Spleen (tissue), 11 donors: ENCODE measurements at regions not wholly inside any gene's neighbourhood (a gene's known extent, or its start where the extent isn't known, plus 50 kb on each side); places are given as distances from the start of the nearest gene placed in this dataset.

Experiments
- DNase-seq: peaks from one replicate; pipeline ENCODE4 v3.0.0-alpha.2; 2020
- H3K27ac ChIP-seq, 8 donors: fragments of 200-600 bp; sonication (generic) in 7 of 8; 1 replicate in 4 of 8; 2 replicates in 4 of 8; pipeline versions ENCODE4 v1.5.0 to v1.8.0; 2016 to 2021; ENCODE audit warnings: inconsistent platforms in 4 of 8, mild to moderate bottlenecking in 4 of 8, moderate library complexity in 1 of 8
- H3K27me3 ChIP-seq, 7 donors: fragments of 200-600 bp; sonication (generic) in 6 of 7; replicated peaks in 1 of 7; 1 replicate in 4 of 7; 2 replicates in 3 of 7; pipeline versions ENCODE4 v1.5.0 to v1.8.0; 2016 to 2021; ENCODE audit warnings: inconsistent platforms in 3 of 7, mild to moderate bottlenecking in 1 of 7
- H3K36me3 ChIP-seq, 6 donors: fragments of 200-600 bp; sonication (generic) in 5 of 6; 1 replicate in 4 of 6; 2 replicates in 2 of 6; pipeline versions ENCODE4 v1.5.0 to v1.8.0; 2016 to 2021; ENCODE audit warnings: inconsistent platforms in 2 of 6
- H3K4me1 ChIP-seq, 6 donors: fragments of 200-600 bp; sonication (generic) in 5 of 6; 1 replicate in 3 of 6; 2 replicates in 3 of 6; pipeline versions ENCODE4 v1.5.0 to v1.8.0; 2016 to 2021; ENCODE audit warnings: inconsistent platforms in 3 of 6
- H3K4me3 ChIP-seq, 8 donors: fragments of 200-600 bp; sonication (generic) in 7 of 8; 1 replicate in 4 of 8; 2 replicates in 4 of 8; pipeline versions ENCODE4 v1.5.0 to v1.8.0; 2016 to 2021; ENCODE audit warnings: inconsistent platforms in 4 of 8, mild to moderate bottlenecking in 4 of 8, moderate library complexity in 2 of 8
- H3K9me3 ChIP-seq, 8 donors: fragments of 200-600 bp; sonication (generic) in 7 of 8; 1 replicate in 4 of 8; 2 replicates in 4 of 8; pipeline versions ENCODE4 v1.5.0 to v1.8.0; 2016 to 2021; ENCODE audit warnings: inconsistent platforms in 4 of 8
- CTCF ChIP-seq, 11 experiments: fragments of 200-600 bp in 7 of 11; fragments of 450-650 bp in 4 of 11; sonication (generic) in 4 of 11; IDR thresholded peaks in 8 of 11; conservative IDR thresholded peaks in 3 of 11; 1 replicate in 7 of 11; 2 replicates in 4 of 11; pipeline versions ENCODE4 v1.4.0 to v1.8.0; 2016 to 2021; ENCODE audit warnings: antibody characterized with exemption in 11 of 11, inconsistent platforms in 4 of 11, mild to moderate bottlenecking in 1 of 11
- POLR2A ChIP-seq, 3 donors: fragments of 450-650 bp; IDR thresholded peaks; one replicate each; pipeline ENCODE4 v1.5.1; 2017; ENCODE audit warnings: antibody characterized with exemption in 3 of 3, mild to moderate bottlenecking in 1 of 3
- POLR2AphosphoS5 ChIP-seq, 3 donors: sonication (generic); formaldehyde crosslinking; IDR thresholded peaks; one replicate each; pipeline ENCODE4 v1.5.1; 2017; ENCODE audit warnings: antibody characterized with exemption in 3 of 3
- WGBS, 5 donors: extraction: QIAGEN DNeasy Blood & Tissue Kit in 3 of 5; methylation state at CpG; one replicate each; pipeline versions ENCODE4 v1.1.5 to v1.1.7; 2013 to 2018; 5-methylcytosine and 5-hydroxymethylcytosine counted together
- intact Hi-C: fragments of 100-400 bp; cut with DNase I; formaldehyde crosslinking; loops from one replicate; pipeline ENCODE4 v1.15.0; 2023; ENCODE audit warnings: low total_unique reads
- donor health status: healthy with polysubstance abuse.
- donor health status: DM: no; HTN: no; CAD: no; lungs with moderate emphysema.
- donor health status: DM: no; HTN: no; CAD: no.
- donor health status: Bipolar disorder and iron deficiency.
- donor health status: healthy.
- donor health status: DM: no; HTN: no; CAD: no.
- donor health status: DM: yes; HTN: yes; CAD: no.

DNA sequence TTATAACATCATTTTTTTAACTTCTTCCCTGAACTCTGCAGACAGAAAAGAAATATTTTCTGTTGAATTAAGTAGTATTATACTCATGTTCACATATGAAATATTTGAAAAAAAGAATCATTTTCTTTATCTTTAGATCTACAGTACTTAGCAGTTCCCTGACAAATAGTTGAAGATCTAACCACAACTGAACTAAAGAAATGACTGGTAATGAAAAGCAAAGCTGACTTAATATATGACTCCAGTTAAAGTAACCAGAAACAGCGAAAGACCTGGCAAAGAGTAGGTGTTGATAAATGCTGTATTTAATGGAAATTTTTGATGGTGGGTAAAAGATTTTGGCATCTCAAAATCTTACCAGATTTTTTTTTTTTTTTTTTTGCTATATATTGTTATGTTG is 207.1 kb upstream of the SLC16A7 start:
- intact Hi-C loops, result no loop called here
- no peak for DNase-seq
- TF ChIP-seq POLR2A (IDR thresholded peaks at IDR 0.05) (no peak), POLR2AphosphoS5 (IDR thresholded peaks at IDR 0.05) (no peak)
- 72 to 91% (median 78%) methylated on average over 1 of the region's 1 CpG for WGBS, 5 donors
- H3K9me3 ChIP-seq, result no peaks in the 10 kb centered on the region
- H3K36me3 ChIP-seq, result no peaks in the 10 kb centered on the region
- H3K27ac ChIP-seq, result no peak overlapping the region
- no peaks in the 10 kb centered on the region for H3K4me1 ChIP-seq
- H3K4me3 ChIP-seq, result no peak overlapping the region
- H3K27me3 ChIP-seq, result peaks cover 0 to 6% (median 0%) of the 10 kb centered on the region in 7 donors

- 86 to 97% (median 93%) methylated on average over 1 of the region's 1 CpG for WGBS, 5 donors
- H3K27me3 ChIP-seq, result peaks cover 0 to 6% (median 0%) of the 10 kb centered on the region in 7 donors
- DNase-seq, result no peak
These were observed 207.7 kb upstream of the SLC16A7 start for GRCh38 chr12:59388176-59388575.

DNA sequence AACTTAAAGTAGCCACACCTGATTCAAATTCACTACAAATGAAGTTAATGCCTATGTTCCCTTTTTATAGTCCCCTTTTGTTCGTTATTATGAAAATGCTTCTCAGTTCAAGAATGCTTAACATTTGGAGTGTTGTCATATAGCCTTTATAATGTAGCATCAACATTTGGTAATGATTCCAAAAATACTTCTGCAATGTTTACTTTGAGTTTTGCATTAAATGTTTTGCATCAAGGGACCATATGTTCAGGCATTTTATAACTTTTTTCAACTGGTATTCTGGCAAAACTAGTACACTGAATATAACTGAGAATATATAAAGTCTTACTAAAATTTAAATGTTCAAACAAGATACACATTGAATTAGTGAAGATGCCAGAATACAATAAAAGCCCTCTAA is 209.6 kb upstream of the SLC16A7 start:
- no peak for TF ChIP-seq CTCF (IDR thresholded peaks at IDR 0.05 in 8 of 11, conservative IDR thresholded peaks at IDR 0.05 in 3 of 11)
- TF ChIP-seq POLR2AphosphoS5 (IDR thresholded peaks at IDR 0.05), result no peak
- TF ChIP-seq POLR2A (IDR thresholded peaks at IDR 0.05), result no peak
- WGBS, 5 donors, result 78 to 95% (median 85%) methylated on average over 1 of the region's 1 CpG
- no peaks in the 10 kb centered on the region for H3K9me3 ChIP-seq
- DNase-seq, result no peak
- peaks cover 0 to 6% (median 0%) of the 10 kb centered on the region in 7 donors for H3K27me3 ChIP-seq
- peaks cover 0 to 5% (median 0%) of the 10 kb centered on the region in 6 donors for H3K4me1 ChIP-seq
- no peak overlapping the region for H3K4me3 ChIP-seq
- no peaks in the 10 kb centered on the region for H3K36me3 ChIP-seq
- no peak overlapping the region for H3K27ac ChIP-seq
- intact Hi-C loops, result no loop called here

More at GRCh38 chr12:59388176-59388575, 207.7 kb upstream of the SLC16A7 start:
- no peak overlapping the region for H3K4me3 ChIP-seq
- H3K27ac ChIP-seq, result no peak overlapping the region
- no peaks in the 10 kb centered on the region for H3K36me3 ChIP-seq
- intact Hi-C loops, result no loop called here
- TF ChIP-seq POLR2AphosphoS5 (IDR thresholded peaks at IDR 0.05) (no peak), CTCF (IDR thresholded peaks at IDR 0.05 in 8 of 11, conservative IDR thresholded peaks at IDR 0.05 in 3 of 11) (no peak), POLR2A (IDR thresholded peaks at IDR 0.05) (no peak)
- H3K4me1 ChIP-seq, result peaks cover 0 to 4% (median 0%) of the 10 kb centered on the region in 6 donors
- no peaks in the 10 kb centered on the region for H3K9me3 ChIP-seq

DNA sequence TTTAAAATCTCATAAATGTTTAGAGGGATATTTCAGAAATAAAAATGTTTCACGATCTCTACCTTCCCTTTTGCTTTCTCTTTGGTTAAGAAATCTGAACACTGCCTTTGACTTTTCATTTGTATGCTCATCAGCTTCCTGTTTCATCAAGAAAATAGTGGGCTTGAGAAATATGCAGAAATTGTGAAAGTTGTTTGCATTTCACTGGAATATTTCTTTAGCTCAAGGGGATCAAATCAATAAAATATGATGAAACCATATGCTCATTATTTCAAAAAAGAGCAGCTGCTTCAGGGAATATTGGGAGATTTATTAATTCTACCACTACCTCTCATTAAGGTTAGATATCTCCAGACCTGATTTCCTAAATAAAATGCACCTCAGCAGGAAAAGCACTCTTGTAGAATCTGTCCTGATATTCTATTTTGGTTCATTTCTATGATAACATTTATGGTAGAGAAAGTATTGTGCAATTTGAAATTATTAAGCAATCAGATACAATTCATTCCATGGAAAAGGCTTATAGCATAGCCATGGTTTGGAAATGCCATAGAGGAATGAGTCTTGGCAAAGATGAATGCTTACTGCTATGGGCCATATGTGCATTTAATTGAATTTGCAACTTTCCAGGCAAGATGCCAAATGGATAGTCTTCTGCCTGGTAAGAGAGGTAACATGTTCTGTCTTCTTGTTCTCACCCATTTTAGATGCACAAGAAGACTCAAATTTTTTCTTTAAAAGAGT is 212.6 kb upstream of the SLC16A7 start:
- Histone ChIP-seq H3K4me1 (peaks cover 0 to 5% (median 0%) of the 10 kb centered on the region in 6 donors), H3K4me3 (no peak overlapping the region), H3K27ac (peak overlapping the region in 1 of 8 donors; percentile 42), H3K36me3 (no peaks in the 10 kb centered on the region), H3K27me3 (no peaks in the 10 kb centered on the region), H3K9me3 (no peaks in the 10 kb centered on the region)
- 39 to 65% (median 55%) methylated on average over 1 of the region's 1 CpG for WGBS, 5 donors
- no peak for TF ChIP-seq POLR2A (IDR thresholded peaks at IDR 0.05)
- no peak for TF ChIP-seq POLR2AphosphoS5 (IDR thresholded peaks at IDR 0.05)
- no peak for TF ChIP-seq CTCF (IDR thresholded peaks at IDR 0.05 in 8 of 11, conservative IDR thresholded peaks at IDR 0.05 in 3 of 11)
- no peak for DNase-seq
- intact Hi-C loops, result no loop called here
